ENCODE measurements at regions not wholly inside any gene's neighbourhood (a gene's known extent, or its start where the extent isn't known, plus 50 kb on each side); places are given as distances from the start of the nearest gene placed in this dataset.

DNA sequence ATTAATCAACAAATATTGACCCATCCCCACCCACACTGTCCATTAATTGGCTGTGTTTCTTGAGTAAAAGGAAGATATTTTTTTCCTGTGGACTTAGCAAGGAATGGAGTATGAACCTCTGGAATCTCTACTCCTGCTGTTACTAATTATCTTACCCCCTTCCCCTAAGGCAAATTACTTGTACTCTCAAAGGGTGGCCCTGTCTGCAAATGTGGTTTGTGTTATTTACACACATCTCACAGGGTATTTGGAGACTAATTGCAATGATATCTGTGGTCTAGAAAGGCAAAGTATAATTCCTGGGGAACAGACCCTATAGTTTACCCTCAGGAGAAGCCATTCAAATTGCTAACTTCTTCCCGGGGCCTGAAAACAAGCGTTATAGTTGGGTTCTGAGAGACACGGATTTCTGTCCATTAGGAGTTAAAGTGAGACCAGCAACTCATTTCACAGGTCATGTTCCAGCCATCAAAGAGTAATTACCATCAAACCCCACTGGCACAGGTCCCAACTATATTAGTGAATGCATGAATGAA, 133.0 kb upstream of the RASGEF1B start:
- peaks cover 11% of the 10 kb centered on the region; the same call in 1 of the 2 replicates for H3K4me1 ChIP-seq (ENCODE audit: insufficient read depth, low read length)
- H3K36me3 ChIP-seq (ENCODE audit: insufficient read depth, low read depth, low read length): no peaks in the 10 kb centered on the region
- H3K9ac ChIP-seq (ENCODE audit: low read depth, low read length): no peak overlapping the region
- no peak overlapping the region for H3K4me3 ChIP-seq (ENCODE audit: low read length)
- H3K27ac ChIP-seq (ENCODE audit: low read length): no peak overlapping the region
- H3K9me3 ChIP-seq (ENCODE audit: insufficient read depth, low read depth, low read length): no peaks in the 10 kb centered on the region
- no peaks in the 10 kb centered on the region for H3K27me3 ChIP-seq (ENCODE audit: insufficient read depth, low read length)

DNA sequence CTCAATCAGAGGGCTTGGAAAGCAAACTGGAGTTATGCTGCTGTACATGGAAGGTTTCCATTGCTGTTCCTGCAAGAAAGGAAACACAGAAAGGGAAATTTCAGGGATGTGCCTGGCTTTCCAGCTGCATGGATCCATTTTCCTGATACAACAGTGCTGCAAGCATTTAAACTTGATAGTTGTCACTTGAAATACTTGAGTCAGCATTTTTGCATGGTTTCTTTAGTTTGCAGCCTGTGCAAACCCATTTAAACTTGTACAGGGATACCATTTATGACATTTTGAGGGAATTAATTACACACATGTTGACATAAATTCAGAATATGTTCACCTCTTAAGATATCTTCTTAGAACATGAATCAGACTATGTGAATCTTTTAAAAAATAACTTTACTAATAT, 131.1 kb upstream of the RASGEF1B start:
- Histone ChIP-seq H3K27me3 (ENCODE audit: insufficient read depth, low read length) (no peaks in the 10 kb centered on the region), H3K4me3 (ENCODE audit: low read length) (no peak overlapping the region), H3K36me3 (ENCODE audit: insufficient read depth, low read depth, low read length) (no peaks in the 10 kb centered on the region), H3K9me3 (ENCODE audit: insufficient read depth, low read depth, low read length) (no peaks in the 10 kb centered on the region; the same call in 1 of the 2 replicates), H3K4me1 (ENCODE audit: insufficient read depth, low read length) (peaks cover 11% of the 10 kb centered on the region; the same call in 1 of the 2 replicates), H3K27ac (ENCODE audit: low read length) (no peak overlapping the region), H3K9ac (ENCODE audit: low read depth, low read length) (no peak overlapping the region)

DNA sequence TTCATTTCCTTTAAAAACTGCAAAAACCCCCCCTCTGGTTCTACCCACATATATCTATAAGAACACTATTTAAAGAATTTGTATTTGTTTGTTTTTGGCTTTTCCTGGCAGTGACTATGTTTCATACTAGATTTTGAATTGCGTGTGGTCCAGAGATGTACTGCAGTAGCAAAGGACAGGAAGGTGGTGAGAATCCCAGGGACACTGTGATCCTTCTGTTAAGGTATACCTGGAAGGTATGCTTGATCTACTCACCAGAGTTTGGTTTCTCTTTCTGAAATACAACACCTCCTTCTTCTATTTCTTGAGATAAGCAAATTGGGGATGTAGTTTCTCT, 129.6 kb upstream of the RASGEF1B start:
- no peak overlapping the region for H3K9ac ChIP-seq (ENCODE audit: low read depth, low read length)
- H3K27me3 ChIP-seq (ENCODE audit: insufficient read depth, low read length): no peaks in the 10 kb centered on the region
- no peak overlapping the region for H3K27ac ChIP-seq (ENCODE audit: low read length)
- H3K9me3 ChIP-seq (ENCODE audit: insufficient read depth, low read depth, low read length): no peaks in the 10 kb centered on the region; the same call in 1 of the 2 replicates
- no peak overlapping the region for H3K4me3 ChIP-seq (ENCODE audit: low read length)
- H3K4me1 ChIP-seq (ENCODE audit: insufficient read depth, low read length): peaks cover 11% of the 10 kb centered on the region; the same call in 1 of the 2 replicates
- H3K36me3 ChIP-seq (ENCODE audit: insufficient read depth, low read depth, low read length): no peaks in the 10 kb centered on the region

DNA sequence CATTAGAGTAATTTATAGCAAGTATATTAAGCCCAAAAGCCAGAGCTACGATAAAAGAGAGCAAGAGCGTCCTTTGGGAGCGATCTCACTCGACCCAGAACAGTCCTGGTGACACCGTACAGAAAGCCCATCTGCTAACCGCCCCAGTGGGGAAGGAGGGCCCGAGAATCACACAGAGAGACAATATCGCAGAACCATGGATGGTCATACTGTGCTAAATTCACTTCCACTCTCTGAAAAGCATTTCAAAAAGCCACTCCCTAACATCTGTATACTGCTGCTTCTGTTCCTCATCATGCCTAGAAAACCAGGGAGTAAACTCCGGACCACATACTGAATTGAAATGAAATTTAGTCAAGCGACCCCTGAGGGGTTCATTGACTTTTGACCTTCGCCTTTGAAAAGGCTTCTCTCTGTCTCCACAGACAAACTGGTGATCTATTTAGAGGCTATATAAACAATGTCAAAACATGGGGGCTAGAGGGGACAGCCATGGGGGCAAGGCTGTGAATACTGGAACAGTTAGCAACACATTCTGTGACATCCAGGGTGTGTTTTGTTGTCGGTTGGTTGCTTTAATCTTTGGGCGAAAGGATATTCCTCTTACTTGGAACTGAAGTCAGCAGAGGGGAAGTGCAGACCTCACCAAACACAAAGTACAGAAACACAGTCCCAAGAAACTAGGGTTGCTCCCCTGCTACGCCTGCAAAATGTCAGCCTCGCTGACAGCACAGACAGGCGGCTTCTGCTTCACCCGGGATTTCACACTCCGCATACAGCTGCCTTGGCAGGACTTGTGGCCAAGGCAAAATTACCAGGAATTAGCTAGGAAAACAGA, 129.0 kb upstream of the RASGEF1B start:
- H3K9me3 ChIP-seq (ENCODE audit: insufficient read depth, low read depth, low read length): no peaks in the 10 kb centered on the region; the same call in 1 of the 2 replicates
- no peaks in the 10 kb centered on the region for H3K27me3 ChIP-seq (ENCODE audit: insufficient read depth, low read length)
- no peaks in the 10 kb centered on the region for H3K36me3 ChIP-seq (ENCODE audit: insufficient read depth, low read depth, low read length)
- no peak overlapping the region for H3K27ac ChIP-seq (ENCODE audit: low read length)
- peaks cover 11% of the 10 kb centered on the region; the same call in 1 of the 2 replicates for H3K4me1 ChIP-seq (ENCODE audit: insufficient read depth, low read length)
- no peak overlapping the region for H3K9ac ChIP-seq (ENCODE audit: low read depth, low read length)
- H3K4me3 ChIP-seq (ENCODE audit: low read length): no peak overlapping the region

DNA sequence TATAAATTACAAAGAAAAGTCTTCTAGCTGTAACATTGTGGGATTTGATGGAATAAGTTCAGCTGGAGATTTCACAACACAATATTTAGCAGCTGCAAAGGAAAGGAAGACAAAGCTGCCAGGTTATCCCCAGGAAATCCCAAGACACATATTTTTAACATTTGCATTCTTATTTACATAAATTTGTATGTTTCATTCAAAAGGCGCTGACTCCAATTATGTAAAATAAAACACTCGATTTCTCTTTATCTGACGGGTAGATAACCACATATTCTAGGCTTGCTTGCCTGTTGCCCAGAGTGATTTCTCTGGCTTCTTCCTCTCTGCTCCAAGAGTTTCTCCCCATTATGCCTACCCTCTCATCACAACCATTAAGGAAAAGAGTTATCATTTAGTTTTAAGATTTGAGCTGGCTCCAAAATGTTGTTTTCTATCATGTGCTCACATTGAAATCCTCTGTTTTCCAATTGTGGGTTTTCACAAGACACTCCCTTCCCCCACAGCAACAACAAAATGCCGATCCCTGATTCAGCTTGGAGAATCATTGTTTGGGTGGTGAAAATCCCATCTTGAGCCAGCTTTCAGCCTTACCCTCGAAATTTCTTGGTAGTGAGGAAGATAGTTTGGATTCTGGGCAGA, 128.2 kb upstream of the RASGEF1B start:
- H3K27me3 ChIP-seq (ENCODE audit: insufficient read depth, low read length): no peaks in the 10 kb centered on the region
- H3K4me1 ChIP-seq (ENCODE audit: insufficient read depth, low read length): peaks cover 7% of the 10 kb centered on the region; the same call in 1 of the 2 replicates
- H3K4me3 ChIP-seq (ENCODE audit: low read length): no peak overlapping the region
- no peak overlapping the region for H3K9ac ChIP-seq (ENCODE audit: low read depth, low read length)
- no peak overlapping the region for H3K27ac ChIP-seq (ENCODE audit: low read length)
- H3K36me3 ChIP-seq (ENCODE audit: insufficient read depth, low read depth, low read length): no peaks in the 10 kb centered on the region
- no peaks in the 10 kb centered on the region; the same call in 1 of the 2 replicates for H3K9me3 ChIP-seq (ENCODE audit: insufficient read depth, low read depth, low read length)

DNA sequence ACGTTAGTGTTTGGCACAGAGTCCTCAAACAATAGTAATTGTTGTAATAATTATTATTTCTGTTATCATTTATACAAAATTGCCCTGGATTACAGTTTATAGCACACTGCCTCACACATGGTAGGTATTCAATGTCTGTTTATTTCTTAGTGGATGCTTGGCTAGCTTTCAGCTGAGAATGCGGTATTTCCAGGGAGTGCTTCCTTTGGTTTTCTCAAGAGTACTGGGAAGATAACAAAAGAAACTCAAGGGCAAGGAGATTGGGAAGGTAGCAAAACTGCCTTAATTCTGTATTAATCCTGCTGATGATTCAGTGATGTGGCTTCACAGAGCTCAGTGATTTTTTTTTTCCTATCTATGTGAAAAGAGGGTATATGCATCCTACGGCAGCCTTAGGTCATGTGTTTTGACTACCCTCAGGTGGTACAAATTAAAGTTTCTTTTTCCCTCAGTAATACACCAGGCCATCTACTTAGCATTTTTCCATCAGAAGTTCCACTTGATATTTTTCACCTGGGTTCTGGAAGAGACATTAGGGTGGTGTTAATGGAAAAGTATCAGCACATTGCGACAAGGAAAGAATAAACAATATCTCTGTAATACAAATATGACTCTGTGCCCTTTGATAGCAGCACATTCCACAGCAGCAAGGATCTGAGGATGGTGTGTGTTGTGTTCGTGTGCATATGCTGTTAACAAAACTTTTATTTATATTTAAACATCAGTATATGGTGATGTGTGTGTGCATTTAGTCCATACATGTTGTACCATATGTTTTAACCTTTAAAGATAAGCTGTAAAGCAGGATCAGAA, 124.3 kb upstream of the RASGEF1B start:
- peaks cover 7% of the 10 kb centered on the region; the same call in 1 of the 2 replicates for H3K4me1 ChIP-seq (ENCODE audit: insufficient read depth, low read length)
- H3K27me3 ChIP-seq (ENCODE audit: insufficient read depth, low read length): no peaks in the 10 kb centered on the region
- H3K4me3 ChIP-seq (ENCODE audit: low read length): no peak overlapping the region
- H3K9me3 ChIP-seq (ENCODE audit: insufficient read depth, low read depth, low read length): no peaks in the 10 kb centered on the region; the same call in 1 of the 2 replicates
- no peaks in the 10 kb centered on the region for H3K36me3 ChIP-seq (ENCODE audit: insufficient read depth, low read depth, low read length)
- no peak overlapping the region for H3K27ac ChIP-seq (ENCODE audit: low read length)
- H3K9ac ChIP-seq (ENCODE audit: low read depth, low read length): no peak overlapping the region

DNA sequence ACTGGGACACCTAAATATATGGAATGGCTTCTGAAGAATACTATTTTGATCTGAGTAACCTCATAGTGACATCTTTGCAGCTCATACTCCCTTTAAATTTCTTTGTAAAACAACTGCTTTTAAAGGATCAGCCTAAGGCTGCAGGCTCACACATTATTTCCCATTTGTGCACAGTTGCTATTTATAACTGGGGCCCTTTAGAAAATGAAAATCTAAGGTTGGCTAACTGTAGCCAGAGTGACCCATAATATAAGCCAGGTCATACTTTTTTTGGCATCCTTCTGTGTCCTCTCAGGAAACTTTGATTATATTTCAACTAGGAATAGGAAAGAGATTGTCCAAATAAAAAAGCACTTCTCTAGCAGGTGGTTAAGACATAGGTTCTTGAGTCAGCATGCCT, 123.6 kb upstream of the RASGEF1B start:
- Histone ChIP-seq H3K27ac (ENCODE audit: low read length) (no peak overlapping the region), H3K9me3 (ENCODE audit: insufficient read depth, low read depth, low read length) (no peaks in the 10 kb centered on the region; the same call in 1 of the 2 replicates), H3K4me1 (ENCODE audit: insufficient read depth, low read length) (peaks cover 5% of the 10 kb centered on the region; the same call in 1 of the 2 replicates), H3K9ac (ENCODE audit: low read depth, low read length) (no peak overlapping the region), H3K27me3 (ENCODE audit: insufficient read depth, low read length) (no peaks in the 10 kb centered on the region), H3K36me3 (ENCODE audit: insufficient read depth, low read depth, low read length) (no peaks in the 10 kb centered on the region), H3K4me3 (ENCODE audit: low read length) (no peak overlapping the region)

DNA sequence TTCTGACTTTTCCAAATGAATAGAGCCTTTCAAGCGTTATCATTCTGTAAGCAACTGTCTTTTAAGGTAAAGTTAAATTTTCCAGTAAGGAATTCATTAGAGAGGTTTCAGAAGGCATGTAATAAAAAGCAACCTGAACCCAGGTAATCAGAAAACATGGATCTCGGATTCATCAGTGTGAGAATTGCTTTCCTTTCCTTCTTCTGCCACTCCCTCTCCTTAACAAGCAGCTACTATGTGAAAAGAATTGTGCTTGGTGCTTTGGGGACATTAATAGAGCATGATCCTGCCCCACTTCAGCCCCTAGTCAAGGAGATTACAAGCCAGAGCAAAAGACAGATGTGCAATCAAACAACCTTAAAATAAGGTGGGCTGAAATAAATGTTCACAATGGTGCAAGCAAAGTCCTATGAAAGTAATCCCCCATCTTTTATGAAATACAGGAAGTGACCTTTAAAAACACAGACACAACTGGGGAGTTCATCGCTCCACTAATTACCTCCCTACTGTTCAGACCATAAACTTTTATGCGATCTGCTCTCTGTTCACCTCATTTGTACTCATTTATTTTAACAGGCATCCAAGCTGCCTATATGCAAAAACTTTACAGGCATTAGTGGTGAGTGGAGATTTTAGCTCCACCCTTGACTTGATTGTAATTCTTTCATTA, 122.9 kb upstream of the RASGEF1B start:
- Histone ChIP-seq H3K4me1 (ENCODE audit: insufficient read depth, low read length) (no peaks in the 10 kb centered on the region), H3K9ac (ENCODE audit: low read depth, low read length) (no peak overlapping the region), H3K4me3 (ENCODE audit: low read length) (no peak overlapping the region), H3K27ac (ENCODE audit: low read length) (no peak overlapping the region), H3K9me3 (ENCODE audit: insufficient read depth, low read depth, low read length) (no peaks in the 10 kb centered on the region; the same call in 1 of the 2 replicates), H3K36me3 (ENCODE audit: insufficient read depth, low read depth, low read length) (no peaks in the 10 kb centered on the region), H3K27me3 (ENCODE audit: insufficient read depth, low read length) (no peaks in the 10 kb centered on the region)

DNA sequence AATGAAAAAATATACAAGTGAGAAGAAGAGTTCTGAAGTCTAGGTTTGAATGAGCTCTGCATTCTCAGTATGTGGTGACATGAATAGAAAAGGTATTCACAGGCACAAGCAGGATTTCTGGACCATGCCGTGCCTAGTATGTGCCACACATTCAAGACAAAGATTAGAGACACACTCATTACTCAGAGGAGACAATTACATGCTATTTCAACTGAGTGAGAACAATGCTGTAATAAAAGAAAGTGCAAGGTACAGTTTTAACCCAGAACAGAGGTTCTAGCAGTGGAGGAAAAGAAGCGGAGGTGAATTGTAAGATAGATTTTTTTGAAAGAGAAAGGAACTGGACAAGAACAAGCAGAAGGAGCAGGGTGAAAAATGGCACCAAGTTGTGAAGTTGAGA, 121.0 kb upstream of the RASGEF1B start:
- Histone ChIP-seq H3K27ac (ENCODE audit: low read length) (no peak overlapping the region), H3K4me3 (ENCODE audit: low read length) (no peak overlapping the region), H3K36me3 (ENCODE audit: insufficient read depth, low read depth, low read length) (no peaks in the 10 kb centered on the region), H3K9ac (ENCODE audit: low read depth, low read length) (no peak overlapping the region), H3K4me1 (ENCODE audit: insufficient read depth, low read length) (no peaks in the 10 kb centered on the region), H3K9me3 (ENCODE audit: insufficient read depth, low read depth, low read length) (no peaks in the 10 kb centered on the region; the same call in 1 of the 2 replicates), H3K27me3 (ENCODE audit: insufficient read depth, low read length) (no peaks in the 10 kb centered on the region)

DNA sequence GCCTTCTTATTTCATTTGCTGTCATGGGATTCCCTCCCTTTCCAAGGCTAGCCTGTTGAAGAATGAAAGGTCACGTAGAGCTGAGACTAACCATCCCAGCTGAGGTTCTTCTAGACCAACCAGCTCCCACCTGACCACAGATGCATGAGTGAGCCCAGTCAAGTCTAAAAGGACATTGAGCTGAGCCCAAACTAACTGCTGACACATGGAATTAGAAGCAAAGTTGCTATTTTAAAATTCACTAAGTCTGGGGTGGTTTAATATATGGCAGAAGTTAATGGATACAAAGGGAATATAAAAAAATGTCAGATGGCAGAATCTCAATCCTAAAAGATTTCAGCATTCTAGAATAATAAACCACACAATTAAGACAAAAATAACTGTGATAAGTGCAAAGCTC, 118.9 kb upstream of the RASGEF1B start:
- no peak overlapping the region for H3K27ac ChIP-seq (ENCODE audit: low read length)
- H3K9ac ChIP-seq (ENCODE audit: low read depth, low read length): no peak overlapping the region
- no peak overlapping the region for H3K4me3 ChIP-seq (ENCODE audit: low read length)
- no peaks in the 10 kb centered on the region for H3K36me3 ChIP-seq (ENCODE audit: insufficient read depth, low read depth, low read length)
- H3K9me3 ChIP-seq (ENCODE audit: insufficient read depth, low read depth, low read length): no peaks in the 10 kb centered on the region
- no peaks in the 10 kb centered on the region for H3K27me3 ChIP-seq (ENCODE audit: insufficient read depth, low read length)
- H3K4me1 ChIP-seq (ENCODE audit: insufficient read depth, low read length): no peaks in the 10 kb centered on the region

DNA sequence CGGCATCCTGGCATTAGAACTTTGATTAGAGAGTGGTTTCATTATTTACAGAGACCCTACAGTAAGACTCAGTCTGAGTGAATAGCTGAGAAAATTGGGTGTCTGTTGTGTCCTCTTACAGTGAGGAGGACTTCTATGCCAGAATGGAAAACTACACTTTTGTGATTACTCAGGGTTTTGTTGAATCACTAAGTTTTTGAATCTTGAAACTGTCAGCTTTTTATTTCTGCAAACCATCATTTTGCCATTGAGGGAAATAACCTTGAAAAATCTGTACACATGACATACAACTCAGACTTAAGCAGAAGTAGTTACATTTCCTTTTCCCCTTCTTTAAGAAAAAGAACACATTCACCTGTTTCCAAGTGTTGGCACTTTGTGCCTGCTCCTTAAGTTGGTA, 117.6 kb upstream of the RASGEF1B start:
- H3K4me3 ChIP-seq (ENCODE audit: low read length): no peak overlapping the region
- no peaks in the 10 kb centered on the region for H3K27me3 ChIP-seq (ENCODE audit: insufficient read depth, low read length)
- H3K9ac ChIP-seq (ENCODE audit: low read depth, low read length): no peak overlapping the region
- H3K9me3 ChIP-seq (ENCODE audit: insufficient read depth, low read depth, low read length): no peaks in the 10 kb centered on the region
- no peak overlapping the region for H3K27ac ChIP-seq (ENCODE audit: low read length)
- no peaks in the 10 kb centered on the region for H3K4me1 ChIP-seq (ENCODE audit: insufficient read depth, low read length)
- H3K36me3 ChIP-seq (ENCODE audit: insufficient read depth, low read depth, low read length): no peaks in the 10 kb centered on the region

Measured in iPS-20b (cell line).